ENCODE measurements at regions not wholly inside any gene's neighbourhood (a gene's known extent, or its start where the extent isn't known, plus 50 kb on each side); places are given as distances from the start of the nearest gene placed in this dataset.

GRCh38 chr12:3933074-3933818, 60.0 kb upstream of the PARP11 start:
- DNase-seq, result no peak
- TF ChIP-seq POLR2A (IDR thresholded peaks at IDR 0.05; ENCODE audit: low read length) (no peak), GATA1 (IDR thresholded peaks at IDR 0.05; ENCODE audit: low read depth, low read length) (no peak)

GRCh38 chr12:3931776-3932175, 58.6 kb upstream of the PARP11 start:
- TF ChIP-seq GATA1 (IDR thresholded peaks at IDR 0.05; ENCODE audit: low read depth, low read length) (no peak), POLR2A (IDR thresholded peaks at IDR 0.05; ENCODE audit: low read length) (no peak)

GRCh38 chr12:3931206-3931605, 58.0 kb upstream of the PARP11 start:
- DNase-seq, result peak in 1 of 2 experiments; percentile 3
- TF ChIP-seq POLR2A (IDR thresholded peaks at IDR 0.05; ENCODE audit: low read length), result no peak
- no peak for TF ChIP-seq GATA1 (IDR thresholded peaks at IDR 0.05; ENCODE audit: low read depth, low read length)

More at GRCh38 chr12:3931776-3932175, 58.6 kb upstream of the PARP11 start:
- no peak for DNase-seq

GRCh38 chr12:3929875-3930615, 56.8 kb upstream of the PARP11 start:
- TF ChIP-seq GATA1 (IDR thresholded peaks at IDR 0.05; ENCODE audit: low read depth, low read length), result no peak
- TF ChIP-seq POLR2A (IDR thresholded peaks at IDR 0.05; ENCODE audit: low read length), result no peak
- no peak for DNase-seq

GRCh38 chr12:3928538-3929184, 55.5 kb upstream of the PARP11 start:
- TF ChIP-seq GATA1 (IDR thresholded peaks at IDR 0.05; ENCODE audit: low read depth, low read length) (no peak), POLR2A (IDR thresholded peaks at IDR 0.05; ENCODE audit: low read length) (no peak)
- no peak for DNase-seq

- no peak for TF ChIP-seq POLR2A (IDR thresholded peaks at IDR 0.05; ENCODE audit: low read length)
- no peak for TF ChIP-seq GATA1 (IDR thresholded peaks at IDR 0.05; ENCODE audit: low read depth, low read length)
- DNase-seq, result no peak
Measured at GRCh38 chr12:3925621-3926020, 52.4 kb upstream of the PARP11 start.

GRCh38 chr12:3924761-3925160, 51.6 kb upstream of the PARP11 start:
- TF ChIP-seq GATA1 (IDR thresholded peaks at IDR 0.05; ENCODE audit: low read depth, low read length) (no peak), POLR2A (IDR thresholded peaks at IDR 0.05; ENCODE audit: low read length) (no peak)
- no peak for DNase-seq

- no peak for DNase-seq
- TF ChIP-seq POLR2A (IDR thresholded peaks at IDR 0.05; ENCODE audit: low read length), result no peak
- no peak for TF ChIP-seq GATA1 (IDR thresholded peaks at IDR 0.05; ENCODE audit: low read depth, low read length)
Measured at GRCh38 chr12:3923021-3923420, 49.8 kb upstream of the PARP11 start.

Data from erythroblast (primary cell).